ENCODE measurements at regions not wholly inside any gene's neighbourhood (a gene's known extent, or its start where the extent isn't known, plus 50 kb on each side); places are given as distances from the start of the nearest gene placed in this dataset.
"Not testable (repeated sequence)": the region's sequence is repeated elsewhere in the genome, so short reads cannot be mapped to it uniquely, and the experiment has no call there.

- H3K27me3 ChIP-seq (replicated peaks; ENCODE audit: control insufficient read depth, insufficient read depth, low read length), result no peaks in the 10 kb centered on the region; the same call in 1 of the 2 replicates
- no peak overlapping the region for H3K4me3 ChIP-seq (replicated peaks; ENCODE audit: low read depth, low read length)
- no peak for DNase-seq (ENCODE audit: extremely low read depth, insufficient read length)
- TF ChIP-seq CTCF (IDR thresholded peaks at IDR 0.05; ENCODE audit: insufficient read depth, low read length, poor library complexity, severe bottlenecking), result no peak
- no peaks in the 10 kb centered on the region for H3K36me3 ChIP-seq (ENCODE audit: control insufficient read depth, insufficient read depth, low read length)
Observed at GRCh38 chr16:13479549-13479948, 440.4 kb upstream of the ERCC4 start.

GRCh38 chr16:13480801-13481200, 439.2 kb upstream of the ERCC4 start:
- DNase-seq (ENCODE audit: extremely low read depth, insufficient read length), result no peak
- Histone ChIP-seq H3K27me3 (replicated peaks; ENCODE audit: control insufficient read depth, insufficient read depth, low read length) (no peaks in the 10 kb centered on the region; the same call in 1 of the 2 replicates), H3K4me3 (replicated peaks; ENCODE audit: low read depth, low read length) (no peak overlapping the region), H3K36me3 (ENCODE audit: control insufficient read depth, insufficient read depth, low read length) (no peaks in the 10 kb centered on the region)
- no peak for TF ChIP-seq CTCF (IDR thresholded peaks at IDR 0.05; ENCODE audit: insufficient read depth, low read length, poor library complexity, severe bottlenecking)

- Histone ChIP-seq H3K4me3 (replicated peaks; ENCODE audit: low read depth, low read length) (no peak overlapping the region), H3K27me3 (replicated peaks; ENCODE audit: control insufficient read depth, insufficient read depth, low read length) (no peaks in the 10 kb centered on the region; the same call in 1 of the 2 replicates), H3K36me3 (ENCODE audit: control insufficient read depth, insufficient read depth, low read length) (no peaks in the 10 kb centered on the region)
- TF ChIP-seq CTCF (IDR thresholded peaks at IDR 0.05; ENCODE audit: insufficient read depth, low read length, poor library complexity, severe bottlenecking), result no peak
- no peak for DNase-seq (ENCODE audit: extremely low read depth, insufficient read length)
Observed at GRCh38 chr16:13483121-13483520, 436.8 kb upstream of the ERCC4 start.

GRCh38 chr16:13489416-13489815, 430.5 kb upstream of the ERCC4 start:
- DNase-seq (ENCODE audit: extremely low read depth, insufficient read length); H3K4me3 ChIP-seq (replicated peaks; ENCODE audit: low read depth, low read length); H3K27me3 ChIP-seq (replicated peaks; ENCODE audit: control insufficient read depth, insufficient read depth, low read length); H3K36me3 ChIP-seq (ENCODE audit: control insufficient read depth, insufficient read depth, low read length): not testable (repeated sequence)

- H3K27me3 ChIP-seq (replicated peaks; ENCODE audit: control insufficient read depth, insufficient read depth, low read length), result no peaks in the 10 kb centered on the region
- no peaks in the 10 kb centered on the region for H3K36me3 ChIP-seq (ENCODE audit: control insufficient read depth, insufficient read depth, low read length)
- H3K4me3 ChIP-seq (replicated peaks; ENCODE audit: low read depth, low read length), result no peak overlapping the region
- DNase-seq (ENCODE audit: extremely low read depth, insufficient read length), result no peak
- TF ChIP-seq CTCF (IDR thresholded peaks at IDR 0.05; ENCODE audit: insufficient read depth, low read length, poor library complexity, severe bottlenecking), result no peak
Observed at GRCh38 chr16:13492046-13492445, 427.9 kb upstream of the ERCC4 start.

- H3K36me3 ChIP-seq (ENCODE audit: control insufficient read depth, insufficient read depth, low read length), result no peaks in the 10 kb centered on the region
- no peak for TF ChIP-seq CTCF (IDR thresholded peaks at IDR 0.05; ENCODE audit: insufficient read depth, low read length, poor library complexity, severe bottlenecking)
- no peak for DNase-seq (ENCODE audit: extremely low read depth, insufficient read length)
- no peaks in the 10 kb centered on the region for H3K27me3 ChIP-seq (replicated peaks; ENCODE audit: control insufficient read depth, insufficient read depth, low read length)
- H3K4me3 ChIP-seq (replicated peaks; ENCODE audit: low read depth, low read length), result no peak overlapping the region
Observed at GRCh38 chr16:13503960-13504635, 415.9 kb upstream of the ERCC4 start.
